Loucy (cell line): ENCODE measurements at regions not wholly inside any gene's neighbourhood (a gene's known extent, or its start where the extent isn't known, plus 50 kb on each side); places are given as distances from the start of the nearest gene placed in this dataset.

Experiments
- EZH2phosphoT487 ChIP-seq: fragments of 200-600 bp; IDR thresholded peaks from 2 replicates; pipeline ENCODE4 v1.6.1; 2018; ENCODE audit warnings: antibody characterized with exemption, mild to moderate bottlenecking, moderate library complexity, borderline replicate concordance
- TF ChIP-seq, protein P1 (sequence below): fragments of 200-600 bp; sonication (generic); conservative IDR thresholded peaks from 2 replicates; pipeline ENCODE4 v1.5.1; 2014; ENCODE audit warnings: mild to moderate bottlenecking, antibody characterized with exemption, low read length

DNA sequence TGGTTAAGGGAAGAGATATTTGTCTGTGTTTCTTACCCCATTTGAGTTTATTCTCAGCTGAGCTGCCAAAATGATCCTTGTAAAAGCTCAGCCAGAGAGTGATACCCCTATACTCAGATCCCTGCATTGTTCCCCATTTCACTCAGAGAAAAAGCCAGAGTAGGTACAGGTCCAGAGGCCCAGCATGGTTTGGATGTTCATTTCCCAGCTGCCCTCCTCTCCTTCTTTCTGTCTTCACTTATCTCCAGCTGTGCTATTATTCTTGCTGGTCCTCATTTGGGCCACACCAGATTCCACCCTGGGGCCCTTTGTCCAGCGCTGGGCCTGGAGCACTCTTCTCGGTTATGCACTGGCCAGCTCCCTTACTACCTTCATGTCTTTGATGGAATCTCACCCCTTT, 187.7 kb downstream of the CHRM3 start:
- TF ChIP-seq, protein P1, sequence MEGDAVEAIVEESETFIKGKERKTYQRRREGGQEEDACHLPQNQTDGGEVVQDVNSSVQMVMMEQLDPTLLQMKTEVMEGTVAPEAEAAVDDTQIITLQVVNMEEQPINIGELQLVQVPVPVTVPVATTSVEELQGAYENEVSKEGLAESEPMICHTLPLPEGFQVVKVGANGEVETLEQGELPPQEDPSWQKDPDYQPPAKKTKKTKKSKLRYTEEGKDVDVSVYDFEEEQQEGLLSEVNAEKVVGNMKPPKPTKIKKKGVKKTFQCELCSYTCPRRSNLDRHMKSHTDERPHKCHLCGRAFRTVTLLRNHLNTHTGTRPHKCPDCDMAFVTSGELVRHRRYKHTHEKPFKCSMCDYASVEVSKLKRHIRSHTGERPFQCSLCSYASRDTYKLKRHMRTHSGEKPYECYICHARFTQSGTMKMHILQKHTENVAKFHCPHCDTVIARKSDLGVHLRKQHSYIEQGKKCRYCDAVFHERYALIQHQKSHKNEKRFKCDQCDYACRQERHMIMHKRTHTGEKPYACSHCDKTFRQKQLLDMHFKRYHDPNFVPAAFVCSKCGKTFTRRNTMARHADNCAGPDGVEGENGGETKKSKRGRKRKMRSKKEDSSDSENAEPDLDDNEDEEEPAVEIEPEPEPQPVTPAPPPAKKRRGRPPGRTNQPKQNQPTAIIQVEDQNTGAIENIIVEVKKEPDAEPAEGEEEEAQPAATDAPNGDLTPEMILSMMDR = no peak
- TF ChIP-seq EZH2phosphoT487 = no peak
